ENCODE measurements at regions not wholly inside any gene's neighbourhood (a gene's known extent, or its start where the extent isn't known, plus 50 kb on each side); places are given as distances from the start of the nearest gene placed in this dataset.

DNA sequence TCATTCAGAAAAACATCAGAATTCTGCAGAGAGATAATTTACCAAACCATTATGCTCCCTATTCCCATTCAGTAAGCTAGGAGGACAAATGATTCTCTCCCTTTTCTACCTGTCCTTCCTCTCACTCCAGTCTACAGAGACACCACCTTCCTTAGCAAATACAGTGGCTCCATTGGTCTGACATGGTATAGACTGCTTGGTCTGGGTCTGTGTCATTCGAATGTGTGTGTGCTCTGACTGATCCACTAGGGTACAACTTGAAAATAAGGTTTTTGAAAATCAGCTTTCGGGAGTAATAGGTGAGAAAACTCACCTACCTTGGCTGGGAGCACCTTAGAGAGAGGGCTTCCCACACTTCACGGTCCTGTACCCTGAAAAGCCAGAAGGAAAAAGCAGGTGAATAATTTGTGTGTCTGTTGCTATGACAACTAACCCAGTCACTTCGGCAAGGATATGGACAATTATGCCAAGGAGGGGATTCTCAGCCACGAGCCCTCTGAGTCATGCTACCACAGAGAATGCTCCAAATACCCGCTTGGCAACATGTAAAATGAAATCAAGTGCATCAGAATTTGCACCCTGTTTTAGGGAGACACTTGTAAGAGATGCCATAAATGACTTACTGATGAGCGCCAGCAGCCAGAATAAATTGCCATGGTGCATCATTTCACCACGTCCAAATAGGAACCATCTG lies 114.5 kb upstream of the PRKCQ start:
- TF ChIP-seq PML (IDR thresholded peaks at IDR 0.05; ENCODE audit: low read length): no peak
- TF ChIP-seq BRD4 (IDR thresholded peaks at IDR 0.05): no peak
- TF ChIP-seq, protein P1, sequence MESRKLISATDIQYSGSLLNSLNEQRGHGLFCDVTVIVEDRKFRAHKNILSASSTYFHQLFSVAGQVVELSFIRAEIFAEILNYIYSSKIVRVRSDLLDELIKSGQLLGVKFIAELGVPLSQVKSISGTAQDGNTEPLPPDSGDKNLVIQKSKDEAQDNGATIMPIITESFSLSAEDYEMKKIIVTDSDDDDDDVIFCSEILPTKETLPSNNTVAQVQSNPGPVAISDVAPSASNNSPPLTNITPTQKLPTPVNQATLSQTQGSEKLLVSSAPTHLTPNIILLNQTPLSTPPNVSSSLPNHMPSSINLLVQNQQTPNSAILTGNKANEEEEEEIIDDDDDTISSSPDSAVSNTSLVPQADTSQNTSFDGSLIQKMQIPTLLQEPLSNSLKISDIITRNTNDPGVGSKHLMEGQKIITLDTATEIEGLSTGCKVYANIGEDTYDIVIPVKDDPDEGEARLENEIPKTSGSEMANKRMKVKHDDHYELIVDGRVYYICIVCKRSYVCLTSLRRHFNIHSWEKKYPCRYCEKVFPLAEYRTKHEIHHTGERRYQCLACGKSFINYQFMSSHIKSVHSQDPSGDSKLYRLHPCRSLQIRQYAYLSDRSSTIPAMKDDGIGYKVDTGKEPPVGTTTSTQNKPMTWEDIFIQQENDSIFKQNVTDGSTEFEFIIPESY (CRISPR knock-in tag; IDR thresholded peaks at IDR 0.05): no peak
- TF ChIP-seq E2F1 (CRISPR knock-in tag; IDR thresholded peaks at IDR 0.05): no peak
- TF ChIP-seq, protein P2, sequence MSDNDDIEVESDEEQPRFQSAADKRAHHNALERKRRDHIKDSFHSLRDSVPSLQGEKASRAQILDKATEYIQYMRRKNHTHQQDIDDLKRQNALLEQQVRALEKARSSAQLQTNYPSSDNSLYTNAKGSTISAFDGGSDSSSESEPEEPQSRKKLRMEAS (CRISPR knock-in tag; IDR thresholded peaks at IDR 0.05): no peak
- TF ChIP-seq EZH2 (IDR thresholded peaks at IDR 0.05; ENCODE audit: borderline replicate concordance, low read depth, low read length): no peak
